Activated CD8-positive, alpha-beta T cell treated with anti-CD3 and anti-CD28 coated beads for 36 hours (primary cell): ENCODE measurements at regions not wholly inside any gene's neighbourhood (a gene's known extent, or its start where the extent isn't known, plus 50 kb on each side); places are given as distances from the start of the nearest gene placed in this dataset.
"Not testable (repeated sequence)": the region's sequence is repeated elsewhere in the genome, so short reads cannot be mapped to it uniquely, and the experiment has no call there.

ENCODE experiments used
- ATAC-seq: fragments of 200-7000 bp; cut with Tn5 transposase; one replicate; pipeline ENCODE4 v1.10.0; 2021; ENCODE audit warnings: mild to moderate bottlenecking, moderate library complexity
- CTCF ChIA-PET: fragments of 350-600 bp; sonication (Branson Sonifier 250); formaldehyde crosslinking; loops from one replicate; lab custom pipeline; 2021; ENCODE audit warnings: antibody characterized with exemption; lab: Charles Lee
- POLR2A ChIA-PET: fragments of 350-600 bp; sonication (Branson Sonifier 250); formaldehyde crosslinking; loops from one replicate; lab custom pipeline; 2021; ENCODE audit warnings: antibody characterized with exemption; lab: Charles Lee
- DNase-seq: peaks from one replicate; pipeline ENCODE4 v3.0.0-alpha.2; 2020
- H3K27ac Mint-ChIP-seq: one replicate; pipeline ENCODE4 v1.8.0; 2021; ENCODE audit warnings: mild to moderate bottlenecking, mixed read lengths
- H3K27me3 Mint-ChIP-seq: one replicate; pipeline ENCODE4 v1.8.0; 2021; ENCODE audit warnings: mixed read lengths
- H3K36me3 Mint-ChIP-seq: one replicate; pipeline ENCODE4 v1.8.0; 2021; ENCODE audit warnings: low read depth, mixed read lengths
- H3K4me1 Mint-ChIP-seq: one replicate; pipeline ENCODE4 v1.8.0; 2021; ENCODE audit warnings: low read depth, mixed read lengths
- H3K4me3 Mint-ChIP-seq: one replicate; pipeline ENCODE4 v1.8.0; 2021; ENCODE audit warnings: mild to moderate bottlenecking, moderate library complexity, mixed read lengths
- H3K9me3 Mint-ChIP-seq: one replicate; pipeline ENCODE4 v1.8.0; 2021; ENCODE audit warnings: mixed read lengths
- intact Hi-C: fragments of 100-400 bp; cut with micrococcal nuclease; formaldehyde crosslinking; loops from one replicate; pipeline ENCODE4 v1.10.0; 2022
- TF ChIP-seq, protein P1 (sequence below): fragments of 200-600 bp; IDR thresholded peaks from one replicate; pipeline ENCODE4 v1.8.0; 2022; ENCODE audit warnings: antibody characterized with exemption, mild to moderate bottlenecking

GRCh38 chr15:25587616-25588340 is 149.0 kb upstream of the UBE3A start:
- no peak for DNase-seq
- Mint-ChIP-seq H3K9me3 (peaks cover 13% of the 10 kb centered on the region), H3K4me1 (no peaks in the 10 kb centered on the region), H3K36me3 (no peaks in the 10 kb centered on the region), H3K27me3 (no peaks in the 10 kb centered on the region), H3K4me3 (no peak overlapping the region), H3K27ac (no peak overlapping the region)
- ChIA-PET CTCF (interaction anchor here (0.9 kb wide), 1 partner anchor 19 kb away, joined by 3 read pairs; no protein-coding TSS in a partner anchor), POLR2A (no interaction called here)
- no peak for ATAC-seq
- intact Hi-C loops = no loop called here
- TF ChIP-seq, protein P1, sequence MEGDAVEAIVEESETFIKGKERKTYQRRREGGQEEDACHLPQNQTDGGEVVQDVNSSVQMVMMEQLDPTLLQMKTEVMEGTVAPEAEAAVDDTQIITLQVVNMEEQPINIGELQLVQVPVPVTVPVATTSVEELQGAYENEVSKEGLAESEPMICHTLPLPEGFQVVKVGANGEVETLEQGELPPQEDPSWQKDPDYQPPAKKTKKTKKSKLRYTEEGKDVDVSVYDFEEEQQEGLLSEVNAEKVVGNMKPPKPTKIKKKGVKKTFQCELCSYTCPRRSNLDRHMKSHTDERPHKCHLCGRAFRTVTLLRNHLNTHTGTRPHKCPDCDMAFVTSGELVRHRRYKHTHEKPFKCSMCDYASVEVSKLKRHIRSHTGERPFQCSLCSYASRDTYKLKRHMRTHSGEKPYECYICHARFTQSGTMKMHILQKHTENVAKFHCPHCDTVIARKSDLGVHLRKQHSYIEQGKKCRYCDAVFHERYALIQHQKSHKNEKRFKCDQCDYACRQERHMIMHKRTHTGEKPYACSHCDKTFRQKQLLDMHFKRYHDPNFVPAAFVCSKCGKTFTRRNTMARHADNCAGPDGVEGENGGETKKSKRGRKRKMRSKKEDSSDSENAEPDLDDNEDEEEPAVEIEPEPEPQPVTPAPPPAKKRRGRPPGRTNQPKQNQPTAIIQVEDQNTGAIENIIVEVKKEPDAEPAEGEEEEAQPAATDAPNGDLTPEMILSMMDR = no peak

- H3K27me3 Mint-ChIP-seq = peaks cover 4% of the 10 kb centered on the region
- no peaks in the 10 kb centered on the region for H3K36me3 Mint-ChIP-seq
- TF ChIP-seq, protein P1 = no peak
- H3K4me3 Mint-ChIP-seq = no peak overlapping the region
- CTCF ChIA-PET = interaction anchor here (0.9 kb wide), 1 partner anchor 95 kb away, joined by 3 read pairs; no protein-coding TSS in a partner anchor
- ATAC-seq (no peak), DNase-seq (no peak)
- POLR2A ChIA-PET = no interaction called here
- H3K9me3 Mint-ChIP-seq = peaks cover 5% of the 10 kb centered on the region
- intact Hi-C loops = no loop called here
- H3K27ac Mint-ChIP-seq = no peak overlapping the region
- no peaks in the 10 kb centered on the region for H3K4me1 Mint-ChIP-seq
These were observed 144.1 kb upstream of the UBE3A start for GRCh38 chr15:25582886-25583285.

- Mint-ChIP-seq H3K9me3 (no peaks in the 10 kb centered on the region), H3K27ac (no peak overlapping the region), H3K4me3 (no peak overlapping the region), H3K4me1 (no peaks in the 10 kb centered on the region), H3K27me3 (peaks cover 4% of the 10 kb centered on the region), H3K36me3 (no peaks in the 10 kb centered on the region)
- intact Hi-C loops = no loop called here
- TF ChIP-seq, protein P1 = no peak
- ATAC-seq = no peak
- CTCF ChIA-PET = no interaction called here
- no peak for DNase-seq
- POLR2A ChIA-PET = no interaction called here
These were observed 140.3 kb upstream of the UBE3A start for GRCh38 chr15:25579127-25579526.

GRCh38 chr15:25572191-25572590 is 133.4 kb upstream of the UBE3A start:
- Mint-ChIP-seq H3K9me3 (no peaks in the 10 kb centered on the region), H3K36me3 (no peaks in the 10 kb centered on the region), H3K4me1 (no peaks in the 10 kb centered on the region), H3K27me3 (no peaks in the 10 kb centered on the region), H3K4me3 (no peak overlapping the region), H3K27ac (no peak overlapping the region)
- TF ChIP-seq, protein P1 = no peak
- ATAC-seq (no peak), DNase-seq (no peak)
- ChIA-PET CTCF (no interaction called here), POLR2A (no interaction called here)
- intact Hi-C loops = no loop called here

DNA sequence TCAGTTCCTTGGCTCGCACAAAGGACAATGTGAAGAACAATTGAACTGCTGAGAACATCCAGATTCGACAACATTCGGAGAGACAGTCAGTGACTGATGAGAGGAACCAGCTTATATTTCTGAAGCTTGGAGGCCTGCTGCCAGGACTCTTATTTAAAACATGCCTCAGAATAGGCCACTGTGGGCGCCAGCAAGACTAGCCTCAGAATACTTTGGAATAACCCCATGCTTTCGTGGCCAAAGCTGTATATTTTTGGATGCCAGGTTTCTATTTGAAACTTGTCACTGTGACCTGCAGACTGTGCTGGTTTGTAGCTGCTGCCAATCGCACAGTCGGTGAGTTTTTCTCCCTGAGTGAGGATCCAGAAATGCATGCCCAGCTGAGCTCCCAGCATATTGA is 129.9 kb upstream of the UBE3A start:
- ChIA-PET CTCF (interaction anchor here (0.8 kb wide), 1 partner anchor 20 kb away, joined by 3 read pairs; no protein-coding TSS in a partner anchor), POLR2A (no interaction called here)
- TF ChIP-seq, protein P1 = no peak
- H3K4me3 Mint-ChIP-seq = no peak overlapping the region
- H3K4me1 Mint-ChIP-seq = no peaks in the 10 kb centered on the region
- intact Hi-C loops = no loop called here
- no peak for ATAC-seq
- H3K27me3 Mint-ChIP-seq = no peaks in the 10 kb centered on the region
- no peak overlapping the region for H3K27ac Mint-ChIP-seq
- no peak for DNase-seq
- no peaks in the 10 kb centered on the region for H3K9me3 Mint-ChIP-seq
- no peaks in the 10 kb centered on the region for H3K36me3 Mint-ChIP-seq

- H3K4me3 Mint-ChIP-seq, ATAC-seq, CTCF ChIA-PET, H3K27ac Mint-ChIP-seq, H3K9me3 Mint-ChIP-seq, H3K27me3 Mint-ChIP-seq, H3K4me1 Mint-ChIP-seq, DNase-seq, H3K36me3 Mint-ChIP-seq, intact Hi-C loops: not testable (repeated sequence)
- POLR2A ChIA-PET = interaction anchor here (0.6 kb wide), 1 partner anchor 303 kb away, joined by 3 read pairs; no protein-coding TSS in a partner anchor
These were observed 127.7 kb upstream of the UBE3A start for GRCh38 chr15:25566545-25566944.
